ENCODE measurements at regions not wholly inside any gene's neighbourhood (a gene's known extent, or its start where the extent isn't known, plus 50 kb on each side); places are given as distances from the start of the nearest gene placed in this dataset.

DNA sequence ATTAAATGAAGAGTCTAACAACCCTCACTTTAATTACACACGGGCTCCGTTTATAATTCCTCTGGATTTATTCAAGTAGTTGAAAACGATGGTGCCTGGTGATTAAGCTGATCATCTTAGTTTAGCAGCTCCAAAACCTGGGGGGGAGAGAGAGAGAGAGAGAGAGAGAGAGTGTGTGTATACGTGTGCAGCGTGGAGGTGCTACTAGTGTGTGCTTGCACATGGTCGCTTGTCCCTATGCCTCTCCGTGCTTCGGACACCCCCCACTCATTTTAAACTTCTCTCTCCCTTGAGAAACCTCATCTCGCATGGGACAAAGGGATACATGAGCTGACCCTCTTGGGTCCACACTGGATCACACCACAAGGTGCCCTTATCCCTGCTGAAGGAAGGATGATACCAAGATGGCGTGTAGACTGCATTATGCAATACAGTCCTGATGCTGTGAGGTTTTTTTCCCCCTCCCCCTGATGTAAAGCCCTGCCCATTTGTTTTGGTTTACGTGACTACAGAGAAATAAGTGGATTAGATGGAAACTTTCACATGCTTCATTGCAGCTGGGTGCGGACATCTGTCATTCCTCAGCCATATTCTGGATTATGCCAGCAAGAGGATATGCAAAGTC, 320.8 kb downstream of the ZNF536 start:
- no peak for TF ChIP-seq GABPA (IDR thresholded peaks at IDR 0.05; ENCODE audit: low read depth)
- TF ChIP-seq, protein P1, sequence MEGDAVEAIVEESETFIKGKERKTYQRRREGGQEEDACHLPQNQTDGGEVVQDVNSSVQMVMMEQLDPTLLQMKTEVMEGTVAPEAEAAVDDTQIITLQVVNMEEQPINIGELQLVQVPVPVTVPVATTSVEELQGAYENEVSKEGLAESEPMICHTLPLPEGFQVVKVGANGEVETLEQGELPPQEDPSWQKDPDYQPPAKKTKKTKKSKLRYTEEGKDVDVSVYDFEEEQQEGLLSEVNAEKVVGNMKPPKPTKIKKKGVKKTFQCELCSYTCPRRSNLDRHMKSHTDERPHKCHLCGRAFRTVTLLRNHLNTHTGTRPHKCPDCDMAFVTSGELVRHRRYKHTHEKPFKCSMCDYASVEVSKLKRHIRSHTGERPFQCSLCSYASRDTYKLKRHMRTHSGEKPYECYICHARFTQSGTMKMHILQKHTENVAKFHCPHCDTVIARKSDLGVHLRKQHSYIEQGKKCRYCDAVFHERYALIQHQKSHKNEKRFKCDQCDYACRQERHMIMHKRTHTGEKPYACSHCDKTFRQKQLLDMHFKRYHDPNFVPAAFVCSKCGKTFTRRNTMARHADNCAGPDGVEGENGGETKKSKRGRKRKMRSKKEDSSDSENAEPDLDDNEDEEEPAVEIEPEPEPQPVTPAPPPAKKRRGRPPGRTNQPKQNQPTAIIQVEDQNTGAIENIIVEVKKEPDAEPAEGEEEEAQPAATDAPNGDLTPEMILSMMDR (IDR thresholded peaks at IDR 0.05; ENCODE audit: insufficient read depth, low read length) = no peak
- TF ChIP-seq POLR2AphosphoS5 (IDR thresholded peaks at IDR 0.05; ENCODE audit: low read depth) = no peak
- TF ChIP-seq SPI1 (IDR thresholded peaks at IDR 0.05; ENCODE audit: borderline replicate concordance, low read depth) = no peak
- TF ChIP-seq, protein P2, sequence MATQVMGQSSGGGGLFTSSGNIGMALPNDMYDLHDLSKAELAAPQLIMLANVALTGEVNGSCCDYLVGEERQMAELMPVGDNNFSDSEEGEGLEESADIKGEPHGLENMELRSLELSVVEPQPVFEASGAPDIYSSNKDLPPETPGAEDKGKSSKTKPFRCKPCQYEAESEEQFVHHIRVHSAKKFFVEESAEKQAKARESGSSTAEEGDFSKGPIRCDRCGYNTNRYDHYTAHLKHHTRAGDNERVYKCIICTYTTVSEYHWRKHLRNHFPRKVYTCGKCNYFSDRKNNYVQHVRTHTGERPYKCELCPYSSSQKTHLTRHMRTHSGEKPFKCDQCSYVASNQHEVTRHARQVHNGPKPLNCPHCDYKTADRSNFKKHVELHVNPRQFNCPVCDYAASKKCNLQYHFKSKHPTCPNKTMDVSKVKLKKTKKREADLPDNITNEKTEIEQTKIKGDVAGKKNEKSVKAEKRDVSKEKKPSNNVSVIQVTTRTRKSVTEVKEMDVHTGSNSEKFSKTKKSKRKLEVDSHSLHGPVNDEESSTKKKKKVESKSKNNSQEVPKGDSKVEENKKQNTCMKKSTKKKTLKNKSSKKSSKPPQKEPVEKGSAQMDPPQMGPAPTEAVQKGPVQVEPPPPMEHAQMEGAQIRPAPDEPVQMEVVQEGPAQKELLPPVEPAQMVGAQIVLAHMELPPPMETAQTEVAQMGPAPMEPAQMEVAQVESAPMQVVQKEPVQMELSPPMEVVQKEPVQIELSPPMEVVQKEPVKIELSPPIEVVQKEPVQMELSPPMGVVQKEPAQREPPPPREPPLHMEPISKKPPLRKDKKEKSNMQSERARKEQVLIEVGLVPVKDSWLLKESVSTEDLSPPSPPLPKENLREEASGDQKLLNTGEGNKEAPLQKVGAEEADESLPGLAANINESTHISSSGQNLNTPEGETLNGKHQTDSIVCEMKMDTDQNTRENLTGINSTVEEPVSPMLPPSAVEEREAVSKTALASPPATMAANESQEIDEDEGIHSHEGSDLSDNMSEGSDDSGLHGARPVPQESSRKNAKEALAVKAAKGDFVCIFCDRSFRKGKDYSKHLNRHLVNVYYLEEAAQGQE (IDR thresholded peaks at IDR 0.05; ENCODE audit: insufficient replicate concordance, low read depth) = no peak
- Histone ChIP-seq H3K27me3 (ENCODE audit: insufficient read depth, poor library complexity, severe bottlenecking) (no peaks in the 10 kb centered on the region), H3K27ac (replicated peaks) (no peak overlapping the region), H3K4me3 (replicated peaks; ENCODE audit: insufficient read depth, low read length) (no peak overlapping the region)
- DNase-seq (ENCODE audit: low read depth in 1 of 2, low spot score in 1 of 2) = no peak

DNA sequence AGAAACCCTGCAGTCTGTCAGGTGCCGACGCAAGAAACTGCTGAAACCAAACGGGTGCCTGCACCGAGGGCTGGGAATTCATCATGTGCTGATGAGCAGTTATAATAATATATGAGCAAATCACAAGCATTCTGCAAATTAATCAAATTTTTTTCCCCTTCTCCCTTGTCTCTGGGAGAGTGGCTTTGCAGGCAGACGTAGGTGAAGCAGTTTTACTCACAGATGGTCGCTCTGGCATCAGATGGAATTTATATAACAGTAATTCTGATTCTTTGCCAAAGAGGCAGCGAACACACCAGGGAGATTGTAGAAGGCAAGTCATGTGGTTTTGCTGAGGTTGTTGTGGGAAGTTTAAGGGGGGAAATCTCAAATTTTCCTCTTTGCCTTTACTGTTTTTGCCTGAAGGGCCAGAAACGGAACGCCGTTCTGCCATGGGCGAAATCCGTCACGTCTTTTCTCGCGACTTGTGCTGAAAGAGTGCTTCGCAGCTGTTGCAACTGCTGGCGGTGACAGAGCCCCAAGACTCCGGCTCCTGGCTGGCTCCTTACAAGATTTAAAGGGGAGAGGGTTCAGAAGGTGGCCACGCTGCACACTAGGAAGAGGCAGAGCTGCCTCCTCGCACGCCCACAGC, 320.1 kb downstream of the ZNF536 start:
- Histone ChIP-seq H3K27me3 (ENCODE audit: insufficient read depth, poor library complexity, severe bottlenecking) (no peaks in the 10 kb centered on the region), H3K4me3 (replicated peaks; ENCODE audit: insufficient read depth, low read length) (no peak overlapping the region), H3K27ac (replicated peaks) (no peak overlapping the region)
- TF ChIP-seq, protein P1 (IDR thresholded peaks at IDR 0.05; ENCODE audit: insufficient read depth, low read length) = no peak
- no peak for TF ChIP-seq SPI1 (IDR thresholded peaks at IDR 0.05; ENCODE audit: borderline replicate concordance, low read depth)
- TF ChIP-seq POLR2AphosphoS5 (IDR thresholded peaks at IDR 0.05; ENCODE audit: low read depth) = no peak
- TF ChIP-seq, protein P2 (IDR thresholded peaks at IDR 0.05; ENCODE audit: insufficient replicate concordance, low read depth) = no peak
- TF ChIP-seq GABPA (IDR thresholded peaks at IDR 0.05; ENCODE audit: low read depth) = no peak
- no peak for DNase-seq (ENCODE audit: low read depth in 1 of 2, low spot score in 1 of 2)

DNA sequence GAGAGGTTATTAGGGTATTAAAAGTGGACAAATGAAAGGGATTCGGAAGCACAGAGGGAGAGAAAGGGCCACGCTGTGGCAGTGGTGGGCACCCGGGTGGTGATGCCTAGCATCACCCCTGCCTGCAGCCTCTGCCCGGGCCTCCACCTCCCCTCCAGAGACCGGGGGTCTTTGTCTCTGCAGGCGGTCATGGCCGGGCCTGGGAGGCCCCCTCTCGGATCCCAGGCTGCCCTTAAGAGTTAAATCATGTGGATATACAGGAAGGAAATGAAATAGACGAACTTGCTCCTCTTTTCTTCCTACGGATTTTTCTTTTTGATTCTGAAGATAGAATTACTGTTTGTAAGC, 319.6 kb downstream of the ZNF536 start:
- TF ChIP-seq GABPA (IDR thresholded peaks at IDR 0.05; ENCODE audit: low read depth) (no peak), SPI1 (IDR thresholded peaks at IDR 0.05; ENCODE audit: borderline replicate concordance, low read depth) (no peak), POLR2AphosphoS5 (IDR thresholded peaks at IDR 0.05; ENCODE audit: low read depth) (no peak)
- TF ChIP-seq, protein P2 (IDR thresholded peaks at IDR 0.05; ENCODE audit: insufficient replicate concordance, low read depth) = no peak
- TF ChIP-seq, protein P1 (IDR thresholded peaks at IDR 0.05; ENCODE audit: insufficient read depth, low read length) = no peak
- no peak overlapping the region for H3K27ac ChIP-seq (replicated peaks)
- DNase-seq (ENCODE audit: low read depth in 1 of 2, low spot score in 1 of 2) = no peak
- H3K4me3 ChIP-seq (replicated peaks; ENCODE audit: insufficient read depth, low read length) = no peak overlapping the region
- H3K27me3 ChIP-seq (ENCODE audit: insufficient read depth, poor library complexity, severe bottlenecking) = no peaks in the 10 kb centered on the region
